GDM1 (cell line): ENCODE measurements at regions not wholly inside any gene's neighbourhood (a gene's known extent, or its start where the extent isn't known, plus 50 kb on each side); places are given as distances from the start of the nearest gene placed in this dataset.
"Not testable (repeated sequence)": the region's sequence is repeated elsewhere in the genome, so short reads cannot be mapped to it uniquely, and the experiment has no call there.

Source experiments
- DNase-seq: peaks from one replicate; lab custom pipeline; 2025; lab: John Stamatoyannopoulos, UW

DNA sequence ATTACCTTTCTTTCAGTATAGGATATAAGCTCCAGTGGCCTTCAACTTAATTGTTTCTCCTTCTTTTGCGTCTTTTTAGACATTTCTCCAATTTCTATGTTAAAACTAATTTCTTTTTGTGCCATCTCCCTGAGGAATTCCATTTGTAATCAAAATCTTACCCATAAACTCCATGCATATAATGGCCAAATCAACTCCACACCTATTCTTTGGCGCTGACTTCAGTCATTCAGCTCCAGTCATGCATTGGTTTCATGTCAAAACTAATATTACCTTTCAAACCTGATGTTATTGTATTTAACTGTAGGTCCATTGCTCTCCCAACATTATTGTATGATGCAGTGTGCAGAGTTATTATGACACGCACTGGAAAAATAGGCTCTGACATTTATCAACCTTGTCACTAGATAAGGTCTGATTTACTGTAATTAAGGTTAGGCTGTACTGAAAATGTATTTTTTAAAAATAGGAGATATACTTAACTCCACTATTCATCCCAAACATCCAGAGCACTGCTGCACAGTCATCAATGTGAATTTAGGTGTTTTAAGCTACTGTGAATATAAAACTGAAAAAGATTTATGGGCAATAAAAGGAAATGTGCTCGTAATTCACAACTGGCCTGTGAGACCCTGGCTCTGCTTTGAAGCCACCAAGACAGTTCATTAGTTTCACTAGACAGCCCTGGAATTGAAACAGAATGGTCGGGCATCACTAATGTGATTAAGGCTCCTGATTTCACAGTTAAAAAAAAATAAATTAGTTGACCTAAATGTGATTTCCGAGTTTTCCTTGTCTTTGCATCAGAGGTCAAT, 180.6 kb upstream of the GRIA4 start:
- no peak for DNase-seq

- DNase-seq = no peak
Observed at GRCh38 chr11:105407101-105407500, 202.8 kb upstream of the GRIA4 start.

GRCh38 chr11:105401269-105401809, 208.5 kb upstream of the GRIA4 start:
- no peak for DNase-seq

DNA sequence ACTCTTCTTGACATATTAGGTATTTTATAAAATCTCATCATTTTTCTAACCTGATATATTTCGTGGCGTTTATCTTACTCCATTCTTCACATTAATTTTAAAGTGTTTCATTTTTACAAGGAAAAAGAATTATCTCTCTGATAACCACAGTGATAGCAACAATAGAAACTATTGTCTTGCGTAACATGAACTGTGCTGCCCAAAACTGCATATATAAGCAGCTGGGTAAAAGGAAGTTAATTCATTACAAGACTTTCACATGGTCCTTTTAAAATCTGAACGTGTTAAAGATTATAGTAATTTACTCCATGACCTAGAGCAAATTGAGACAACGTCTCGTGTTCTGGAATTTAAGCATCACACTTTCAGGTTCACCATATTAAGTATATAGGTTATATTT, 210.4 kb upstream of the GRIA4 start:
- no peak for DNase-seq

- DNase-seq = no peak
Observed at GRCh38 chr11:105398636-105399035, 211.2 kb upstream of the GRIA4 start.

DNA sequence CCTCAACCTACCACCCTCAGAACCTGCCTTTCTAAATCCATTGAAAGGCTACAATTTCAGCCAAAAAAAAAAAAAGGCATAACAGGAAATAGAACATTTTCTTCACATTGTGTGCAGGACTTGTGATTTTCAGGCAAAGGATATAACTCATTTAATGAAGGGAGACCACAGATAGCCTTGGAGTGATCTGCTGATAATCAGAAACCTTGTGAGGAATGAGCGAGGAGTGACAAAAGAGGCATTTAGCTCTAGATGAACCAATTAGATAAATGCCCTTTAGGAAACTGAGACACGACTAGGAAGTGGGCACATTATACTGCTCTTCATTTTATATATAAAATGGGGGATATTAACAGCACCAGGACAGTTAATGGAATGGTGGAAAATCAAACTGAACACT, 216.5 kb upstream of the GRIA4 start:
- DNase-seq = no peak

DNA sequence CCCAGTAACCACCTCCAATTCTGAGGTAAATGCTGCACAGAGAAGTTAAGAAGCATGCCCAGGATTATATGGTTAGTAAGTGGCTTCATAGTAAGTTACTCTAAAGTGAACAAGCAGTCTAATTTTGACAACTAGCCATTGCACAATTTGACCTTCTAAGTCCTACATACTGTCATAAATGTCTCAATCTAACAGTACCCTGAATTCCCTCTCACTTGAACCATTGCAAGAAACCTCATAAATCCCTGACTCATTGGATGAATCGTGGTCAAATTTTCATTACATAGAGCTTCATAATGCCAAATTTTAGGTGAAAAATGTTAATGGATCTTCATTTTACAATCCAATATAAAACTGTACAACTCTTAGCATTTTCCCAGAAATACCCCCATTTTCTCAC, 217.3 kb upstream of the GRIA4 start:
- DNase-seq = no peak

DNA sequence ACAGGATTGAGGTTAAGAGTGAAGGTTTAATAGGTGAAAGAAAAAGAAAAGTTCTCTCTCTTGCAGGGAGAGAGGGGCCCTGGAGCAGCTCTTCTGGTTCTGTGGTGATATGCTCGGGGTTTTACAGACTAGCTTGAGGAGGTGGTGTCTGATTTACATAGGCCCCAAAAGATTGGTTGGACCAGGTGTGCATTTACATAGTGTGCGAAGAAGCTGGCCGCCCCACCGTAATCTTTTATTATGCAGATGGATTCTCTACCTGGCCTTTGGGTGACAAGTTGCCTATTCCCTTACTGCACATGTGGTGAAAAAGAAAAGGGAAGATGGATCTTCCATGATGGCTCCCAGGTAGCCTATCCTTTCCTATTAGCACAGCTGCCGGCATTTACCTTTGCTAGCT, 219.9 kb upstream of the GRIA4 start:
- DNase-seq = no peak

DNA sequence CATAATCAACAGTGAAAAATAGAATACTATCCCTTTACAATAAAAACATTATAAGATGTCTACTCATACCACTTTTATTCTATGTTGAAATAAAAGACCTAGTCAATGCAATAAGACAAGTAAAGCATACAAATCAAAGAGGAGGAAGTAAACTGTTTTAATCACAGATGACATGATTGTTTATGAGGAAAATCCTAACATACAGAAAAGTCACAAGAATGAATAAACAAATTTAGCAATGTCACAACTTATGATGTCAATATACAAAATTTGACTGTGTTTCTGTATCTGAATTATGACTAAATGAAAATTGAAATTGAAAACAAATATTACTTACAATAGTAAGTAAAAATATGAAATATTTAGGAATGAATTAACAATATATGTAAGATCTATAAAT, 221.9 kb upstream of the GRIA4 start:
- no peak for DNase-seq

- no peak for DNase-seq
Observed at GRCh38 chr11:105381941-105382340, 227.9 kb upstream of the GRIA4 start.

- DNase-seq = no peak
Observed at GRCh38 chr11:105377870-105378269, 232.0 kb upstream of the GRIA4 start.

DNA sequence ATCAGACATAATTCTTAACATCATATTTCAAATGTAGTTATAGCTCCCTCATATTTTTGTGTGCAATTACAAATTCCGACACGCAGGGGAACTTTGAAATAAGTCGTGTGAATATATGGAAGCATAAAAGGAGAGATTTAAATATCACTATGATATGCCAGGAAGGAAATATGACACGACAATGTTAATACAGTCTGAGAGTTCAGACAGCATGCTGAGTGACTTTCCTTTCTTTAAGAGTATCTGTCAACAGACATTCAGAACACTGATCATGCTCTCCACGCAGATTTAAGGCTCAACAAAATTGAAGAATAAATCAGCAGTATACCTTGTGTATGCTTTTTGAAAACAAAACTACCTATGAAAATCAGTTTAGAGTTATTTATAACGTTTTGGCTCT, 232.6 kb upstream of the CARD18 start:
- DNase-seq = no peak

- no peak for DNase-seq
Observed at GRCh38 chr11:105371311-105371710, 231.7 kb upstream of the CARD18 start.

- no peak for DNase-seq
Observed at GRCh38 chr11:105368711-105369110, 229.1 kb upstream of the CARD18 start.

GRCh38 chr11:105367129-105367528, 227.6 kb upstream of the CARD18 start:
- DNase-seq = no peak

DNA sequence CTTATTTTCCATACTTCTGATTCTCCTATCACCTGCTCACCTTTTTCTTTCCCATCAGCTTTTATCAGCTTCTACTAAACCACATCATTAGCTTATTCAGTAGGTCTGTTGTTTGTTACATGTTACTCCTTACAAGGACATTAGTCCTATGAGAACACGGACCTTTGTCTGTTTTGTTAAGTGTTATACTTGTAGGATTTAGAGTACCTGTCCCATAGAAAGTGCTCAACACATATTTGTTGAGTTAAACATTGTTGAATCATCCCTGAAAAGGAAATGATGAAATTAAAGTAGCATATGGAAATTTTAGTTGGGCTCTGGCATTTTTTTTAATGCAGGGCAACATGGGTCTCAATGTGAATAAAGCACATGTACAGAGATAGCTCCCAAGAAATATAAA, 222.1 kb upstream of the CARD18 start:
- DNase-seq = no peak

- DNase-seq = no peak
Observed at GRCh38 chr11:105357764-105358163, 218.2 kb upstream of the CARD18 start.

DNA sequence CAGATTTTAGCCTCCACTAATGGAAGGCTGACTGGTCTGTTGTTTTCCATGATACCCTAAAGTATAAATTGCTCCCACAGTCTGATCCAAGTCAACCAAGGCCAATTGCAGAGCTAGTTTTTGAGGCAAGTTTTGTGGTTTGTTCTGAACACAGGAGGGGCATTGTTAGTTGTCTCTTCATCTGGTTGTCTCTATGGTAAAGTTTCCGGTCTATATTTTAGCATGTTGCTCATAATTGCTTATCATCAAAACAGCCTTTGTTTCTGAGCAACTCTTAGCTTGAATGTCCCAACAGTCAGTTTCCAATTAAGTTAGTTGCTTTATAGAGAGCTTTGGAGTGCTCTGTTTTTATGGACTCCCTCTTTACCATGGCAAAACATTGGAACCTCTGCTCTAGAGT, 217.6 kb upstream of the CARD18 start:
- no peak for DNase-seq

DNA sequence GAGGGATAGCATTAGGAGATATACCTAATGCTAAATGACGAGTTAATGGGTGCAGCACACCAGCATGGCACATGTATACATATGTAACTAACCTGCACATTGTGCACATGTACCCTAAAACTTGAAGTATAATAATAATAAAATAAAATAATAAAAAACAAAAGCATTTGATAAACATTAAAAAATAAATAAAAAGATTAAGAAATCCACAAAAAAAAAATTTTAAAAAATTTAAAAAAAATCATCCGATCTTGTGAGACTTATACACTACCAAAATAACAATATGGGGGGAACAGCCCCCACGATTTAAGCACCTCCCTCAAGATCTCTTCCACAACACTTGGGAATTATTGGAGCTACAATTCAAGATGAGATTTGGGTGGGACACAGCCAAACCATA, 210.3 kb upstream of the CARD18 start:
- not testable (repeated sequence) for DNase-seq

- DNase-seq = no peak
Observed at GRCh38 chr11:105344938-105345337, 205.4 kb upstream of the CARD18 start.

GRCh38 chr11:105334025-105334714, 194.6 kb upstream of the CARD18 start:
- DNase-seq = no peak

- no peak for DNase-seq
Observed at GRCh38 chr11:105333153-105333552, 193.6 kb upstream of the CARD18 start.

DNA sequence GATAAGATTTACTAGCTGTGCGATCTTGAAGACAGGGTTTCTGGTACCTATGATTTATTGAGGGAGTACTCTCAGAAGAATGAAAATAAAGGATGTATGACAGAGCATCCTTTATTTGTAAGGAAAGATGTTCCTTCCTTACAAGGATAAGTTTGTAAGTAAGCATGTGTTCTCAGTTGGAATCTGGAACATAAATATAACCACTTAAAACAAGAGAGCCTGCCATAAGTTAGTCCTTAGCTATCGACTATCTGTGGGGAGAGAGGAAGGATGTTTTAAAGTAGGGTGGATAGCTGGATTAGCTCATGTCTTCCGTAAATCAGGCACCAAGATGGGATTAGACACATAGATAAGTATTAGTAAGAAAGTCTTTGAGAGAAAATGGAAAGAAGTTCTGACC, 192.6 kb upstream of the CARD18 start:
- no peak for DNase-seq
